ENCODE measurements at regions not wholly inside any gene's neighbourhood (a gene's known extent, or its start where the extent isn't known, plus 50 kb on each side); places are given as distances from the start of the nearest gene placed in this dataset.
"Not testable (repeated sequence)": the region's sequence is repeated elsewhere in the genome, so short reads cannot be mapped to it uniquely, and the experiment has no call there.

DNA sequence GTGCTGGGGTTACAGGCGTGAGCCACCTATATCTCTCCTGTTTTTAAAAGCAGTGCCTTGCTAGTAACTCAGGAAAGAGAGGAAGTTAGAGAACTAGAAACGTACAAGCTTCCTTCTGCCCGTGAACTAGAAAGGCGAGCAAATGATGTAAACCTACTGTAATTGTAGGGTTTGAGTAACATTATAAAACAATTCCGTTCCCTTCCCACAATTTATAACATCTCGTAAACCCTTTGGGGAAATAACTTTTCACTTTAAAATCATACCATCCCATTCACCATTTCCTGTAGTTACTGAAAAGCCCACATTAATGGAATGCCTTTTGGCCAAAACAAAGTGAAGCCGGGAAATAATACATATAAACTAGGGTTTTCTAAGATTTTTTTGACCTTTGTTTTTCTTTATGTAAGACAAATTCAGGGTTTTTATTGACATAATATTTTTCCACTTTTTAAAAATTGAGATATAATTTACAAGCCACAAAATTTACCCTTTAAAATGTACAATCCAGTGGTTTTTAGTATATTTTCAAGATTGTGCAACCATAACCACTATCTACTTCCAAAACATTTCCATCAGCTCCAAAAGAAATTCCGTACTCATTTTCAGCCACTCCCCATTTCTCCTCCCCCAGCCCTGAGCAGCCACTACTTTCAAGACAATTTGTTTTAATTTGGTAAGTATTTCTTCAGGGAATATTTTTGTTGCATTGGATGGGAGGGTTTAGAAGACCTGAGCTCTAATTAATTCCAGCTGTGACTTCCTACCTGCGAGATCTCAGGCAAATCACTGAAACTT lies 175.1 kb upstream of the PDE10A start:
- H3K79me2 ChIP-seq, result no peaks in the 10 kb centered on the region
- no peaks in the 10 kb centered on the region for H3K27me3 ChIP-seq (ENCODE audit: control insufficient read depth, insufficient read depth, low read length)
- no peak overlapping the region for H3K4me3 ChIP-seq (ENCODE audit: low read depth, low read length)
- no peak overlapping the region for H2AFZ ChIP-seq
- H3K4me2 ChIP-seq (ENCODE audit: low read length), result no peak overlapping the region
- H3K27ac ChIP-seq, result no peak overlapping the region
- H3K9me3 ChIP-seq (ENCODE audit: control insufficient read depth, low read length), result no peaks in the 10 kb centered on the region
- TF ChIP-seq, protein P1, sequence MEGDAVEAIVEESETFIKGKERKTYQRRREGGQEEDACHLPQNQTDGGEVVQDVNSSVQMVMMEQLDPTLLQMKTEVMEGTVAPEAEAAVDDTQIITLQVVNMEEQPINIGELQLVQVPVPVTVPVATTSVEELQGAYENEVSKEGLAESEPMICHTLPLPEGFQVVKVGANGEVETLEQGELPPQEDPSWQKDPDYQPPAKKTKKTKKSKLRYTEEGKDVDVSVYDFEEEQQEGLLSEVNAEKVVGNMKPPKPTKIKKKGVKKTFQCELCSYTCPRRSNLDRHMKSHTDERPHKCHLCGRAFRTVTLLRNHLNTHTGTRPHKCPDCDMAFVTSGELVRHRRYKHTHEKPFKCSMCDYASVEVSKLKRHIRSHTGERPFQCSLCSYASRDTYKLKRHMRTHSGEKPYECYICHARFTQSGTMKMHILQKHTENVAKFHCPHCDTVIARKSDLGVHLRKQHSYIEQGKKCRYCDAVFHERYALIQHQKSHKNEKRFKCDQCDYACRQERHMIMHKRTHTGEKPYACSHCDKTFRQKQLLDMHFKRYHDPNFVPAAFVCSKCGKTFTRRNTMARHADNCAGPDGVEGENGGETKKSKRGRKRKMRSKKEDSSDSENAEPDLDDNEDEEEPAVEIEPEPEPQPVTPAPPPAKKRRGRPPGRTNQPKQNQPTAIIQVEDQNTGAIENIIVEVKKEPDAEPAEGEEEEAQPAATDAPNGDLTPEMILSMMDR (IDR thresholded peaks at IDR 0.05), result no peak
- no peaks in the 10 kb centered on the region for H3K36me3 ChIP-seq (ENCODE audit: control insufficient read depth, insufficient read depth, low read length)
- H3K9ac ChIP-seq, result no peak overlapping the region
- H3K4me1 ChIP-seq, result no peaks in the 10 kb centered on the region

DNA sequence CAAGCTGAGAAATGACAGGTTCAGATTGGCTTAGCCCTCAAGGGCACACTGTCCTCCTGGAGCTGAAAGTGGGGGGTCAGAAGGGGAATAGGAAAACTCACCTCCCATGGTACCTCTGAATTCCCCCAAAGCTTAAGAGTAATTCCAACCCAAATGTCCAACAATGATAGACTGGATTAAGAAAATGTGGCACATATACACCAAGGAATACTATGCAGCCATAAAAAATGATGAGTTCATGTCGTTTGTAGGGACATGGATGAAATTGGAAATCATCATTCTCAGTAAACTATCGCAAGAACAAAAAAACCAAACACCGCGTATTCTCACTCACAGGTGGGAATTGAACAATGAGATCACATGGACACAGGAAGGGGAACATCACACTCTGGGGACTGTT lies 173.6 kb upstream of the PDE10A start:
- H3K9ac ChIP-seq; H3K4me2 ChIP-seq (ENCODE audit: low read length); H3K79me2 ChIP-seq; H3K27me3 ChIP-seq (ENCODE audit: control insufficient read depth, insufficient read depth, low read length); H3K9me3 ChIP-seq (ENCODE audit: control insufficient read depth, low read length); H3K27ac ChIP-seq; H3K36me3 ChIP-seq (ENCODE audit: control insufficient read depth, insufficient read depth, low read length); H2AFZ ChIP-seq; H3K4me1 ChIP-seq; H3K4me3 ChIP-seq (ENCODE audit: low read depth, low read length): not testable (repeated sequence)

DNA sequence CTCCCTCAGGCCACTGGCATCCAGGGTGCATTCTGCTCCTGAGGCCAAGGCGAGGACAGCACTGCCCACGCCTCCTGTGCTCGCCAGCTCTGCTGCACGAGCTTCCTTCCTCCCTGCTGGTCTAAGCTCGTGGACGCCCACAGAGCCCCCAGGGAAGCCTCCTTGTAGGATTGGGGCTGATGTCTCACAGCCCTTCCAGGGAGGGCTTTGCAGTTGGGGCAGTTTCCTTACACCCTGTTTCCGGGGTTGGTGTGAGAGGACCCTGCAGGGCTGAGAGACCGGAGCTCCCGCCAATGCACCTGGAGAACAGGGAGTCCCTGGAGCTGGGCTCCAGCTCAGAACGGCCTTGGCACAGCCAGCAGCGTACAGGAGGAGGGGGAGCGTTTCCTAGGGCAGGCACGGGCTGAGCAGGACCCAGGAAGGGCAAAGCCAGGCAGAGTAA lies 172.4 kb upstream of the PDE10A start:
- Histone ChIP-seq H3K4me1 (no peaks in the 10 kb centered on the region), H3K4me3 (ENCODE audit: low read depth, low read length) (no peak overlapping the region), H3K4me2 (ENCODE audit: low read length) (no peak overlapping the region), H3K9ac (no peak overlapping the region), H3K27ac (no peak overlapping the region), H3K27me3 (ENCODE audit: control insufficient read depth, insufficient read depth, low read length) (no peaks in the 10 kb centered on the region), H3K36me3 (ENCODE audit: control insufficient read depth, insufficient read depth, low read length) (no peaks in the 10 kb centered on the region), H2AFZ (no peak overlapping the region), H3K9me3 (ENCODE audit: control insufficient read depth, low read length) (no peaks in the 10 kb centered on the region), H3K79me2 (no peaks in the 10 kb centered on the region)
- TF ChIP-seq, protein P1 (IDR thresholded peaks at IDR 0.05), result no peak

DNA sequence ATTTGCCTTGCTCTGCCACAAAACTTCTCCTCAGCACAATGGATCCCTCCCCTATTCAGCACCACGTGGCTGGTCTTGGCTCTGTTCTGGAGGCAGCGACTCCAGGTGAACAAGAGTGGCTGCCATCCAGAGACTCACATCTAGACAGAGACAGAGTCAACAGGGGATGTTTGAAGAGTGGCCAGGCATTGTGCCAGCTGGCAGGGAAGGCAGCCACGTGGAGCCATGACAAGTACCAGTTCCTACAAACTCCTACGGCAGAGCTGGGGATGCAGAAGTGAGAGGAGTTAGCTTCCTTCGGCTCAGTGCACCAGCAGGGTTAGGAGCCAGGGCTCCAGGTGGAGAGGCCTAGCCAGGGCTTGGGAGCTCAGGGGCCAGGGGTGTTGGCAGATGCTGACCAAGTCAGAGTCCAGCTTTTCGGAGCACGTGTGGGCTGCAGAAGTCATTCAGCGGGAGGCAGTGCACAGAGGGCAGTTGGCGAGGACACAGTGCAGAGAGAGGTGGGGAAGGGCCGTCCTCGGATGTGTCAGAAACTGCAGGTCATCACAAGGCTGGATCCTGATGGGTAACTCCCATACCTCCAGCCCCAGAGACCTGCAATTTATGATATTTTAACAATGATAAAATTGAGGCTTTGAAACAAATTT lies 171.7 kb upstream of the PDE10A start:
- no peaks in the 10 kb centered on the region for H3K27me3 ChIP-seq (ENCODE audit: control insufficient read depth, insufficient read depth, low read length)
- TF ChIP-seq, protein P1 (IDR thresholded peaks at IDR 0.05), result no peak
- no peaks in the 10 kb centered on the region for H3K36me3 ChIP-seq (ENCODE audit: control insufficient read depth, insufficient read depth, low read length)
- H3K27ac ChIP-seq, result no peak overlapping the region
- H3K4me3 ChIP-seq (ENCODE audit: low read depth, low read length), result no peak overlapping the region
- H2AFZ ChIP-seq, result no peak overlapping the region
- H3K9me3 ChIP-seq (ENCODE audit: control insufficient read depth, low read length), result no peaks in the 10 kb centered on the region
- H3K79me2 ChIP-seq, result no peaks in the 10 kb centered on the region
- H3K9ac ChIP-seq, result no peak overlapping the region
- H3K4me2 ChIP-seq (ENCODE audit: low read length), result no peak overlapping the region
- no peaks in the 10 kb centered on the region for H3K4me1 ChIP-seq

DNA sequence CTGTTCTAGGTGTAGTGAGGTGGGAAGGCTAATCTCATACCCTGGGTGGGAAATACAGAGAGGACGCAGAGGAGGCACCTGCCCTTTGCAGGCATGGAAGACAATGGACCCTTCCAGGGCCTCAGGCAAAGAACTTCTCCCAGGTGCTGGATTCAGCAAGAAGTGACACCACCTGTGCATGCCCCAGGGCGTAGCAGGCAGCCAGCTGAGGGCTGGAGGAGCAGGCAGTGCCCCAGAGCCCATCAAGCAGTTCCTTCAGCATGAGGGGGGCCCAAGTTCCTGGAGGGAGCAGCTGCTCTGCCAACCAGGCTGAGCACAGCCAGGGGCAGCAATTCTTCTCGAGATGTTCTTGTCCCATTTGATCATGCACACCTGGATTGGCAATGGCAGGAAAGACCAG lies 170.3 kb upstream of the PDE10A start:
- TF ChIP-seq, protein P1 (IDR thresholded peaks at IDR 0.05), result no peak
- no peak overlapping the region for H3K27ac ChIP-seq
- no peaks in the 10 kb centered on the region for H3K9me3 ChIP-seq (ENCODE audit: control insufficient read depth, low read length)
- H2AFZ ChIP-seq, result no peak overlapping the region
- no peak overlapping the region for H3K4me3 ChIP-seq (ENCODE audit: low read depth, low read length)
- H3K9ac ChIP-seq, result no peak overlapping the region
- no peaks in the 10 kb centered on the region for H3K27me3 ChIP-seq (ENCODE audit: control insufficient read depth, insufficient read depth, low read length)
- H3K4me1 ChIP-seq, result no peaks in the 10 kb centered on the region
- no peaks in the 10 kb centered on the region for H3K36me3 ChIP-seq (ENCODE audit: control insufficient read depth, insufficient read depth, low read length)
- H3K79me2 ChIP-seq, result no peaks in the 10 kb centered on the region
- no peak overlapping the region for H3K4me2 ChIP-seq (ENCODE audit: low read length)
